A549 (cell line): ENCODE measurements at regions not wholly inside any gene's neighbourhood (a gene's known extent, or its start where the extent isn't known, plus 50 kb on each side); places are given as distances from the start of the nearest gene placed in this dataset.

Experiments
- ATAC-seq, 2 experiments: fragments of 200-7000 bp in 1 of 2; fragments of >200 bp in 1 of 2; cut with Nextera tagmentation in 1 of 2; cut with Tn5 transposase in 1 of 2; 3 replicates each; pipeline versions ENCODE4 v1.8.0 to v1.9.1; 2018 to 2020; ENCODE audit warnings: mild to moderate bottlenecking in 1 of 2, moderate library complexity in 1 of 2
- CTCF ChIA-PET: fragments of 300-600 bp; sonication (Branson Sonifier 250); formaldehyde crosslinking; extraction: SDS; loops from one replicate; lab custom pipeline; 2021; ENCODE audit warnings: antibody characterized with exemption, inconsistent platforms; lab: Yijun Ruan, JAX
- POLR2A ChIA-PET: fragments of 350-600 bp; formaldehyde crosslinking; extraction: SDS; loops from one replicate; lab custom pipeline; 2021; ENCODE audit warnings: antibody characterized with exemption, inconsistent platforms; lab: Yijun Ruan, JAX
- DNase-seq, 2 experiments: peaks; one replicate each; pipeline versions ENCODE4 v3.0.0 to v3.0.0-alpha.2; 2011 to 2016; ENCODE audit warnings: low read depth in 1 of 2, low spot score in 1 of 2
- FAIRE-seq: peaks from 2 replicates; lab custom pipeline; 2011; peaks lifted over from hg19 to GRCh38; lab: Jason Lieb, UNC
- H3K27ac ChIP-seq, 2 experiments: fragments of >200 bp; sonication (Bioruptor Twin); formaldehyde crosslinking; 3 replicates each; pipeline ENCODE4 v1.5.1; 2016 to 2017
- H3K4me1 ChIP-seq: fragments of >200 bp; sonication (Bioruptor Twin); formaldehyde crosslinking; 3 replicates; pipeline ENCODE4 v1.6.1; 2016
- H3K4me2 ChIP-seq: fragments of >200 bp; sonication (Bioruptor Twin); formaldehyde crosslinking; 3 replicates; pipeline ENCODE4 v1.6.1; 2016
- H3K4me3 ChIP-seq: fragments of >200 bp; sonication (Bioruptor Twin); formaldehyde crosslinking; 3 replicates; pipeline ENCODE4 v1.5.1; 2016
- H3K9me3 ChIP-seq: fragments of >200 bp; sonication (Bioruptor Twin); formaldehyde crosslinking; 3 replicates; pipeline ENCODE4 v1.6.1; 2016
- CEBPB ChIP-seq, 2 experiments: fragments of >200 bp in 1 of 2; sonication (Bioruptor Twin) in 1 of 2; formaldehyde crosslinking in 1 of 2; IDR thresholded peaks; 2 replicates each; pipeline ENCODE4 v1.6.1; 2012 to 2016
- CHD2 ChIP-seq: fragments of 150-350 bp; IDR thresholded peaks from 2 replicates; pipeline ENCODE4 v1.6.1; 2014; ENCODE audit warnings: low read length; ENCODE audit not compliant: partially characterized antibody
- CTCF ChIP-seq: fragments of >200 bp; sonication (Bioruptor Twin); formaldehyde crosslinking; IDR thresholded peaks from 3 replicates; pipeline ENCODE4 v1.5.1; 2016
- EHMT2 ChIP-seq: fragments of 200-600 bp; sonication (generic); IDR thresholded peaks from 2 replicates; pipeline ENCODE4 v1.6.1; 2016; ENCODE audit warnings: antibody characterized with exemption, low read depth, mild to moderate bottlenecking, moderate library complexity
- EP300 ChIP-seq, 2 experiments: fragments of >200 bp; sonication (Bioruptor Twin); formaldehyde crosslinking; IDR thresholded peaks; 2 replicates in 1 of 2; 3 replicates in 1 of 2; pipeline ENCODE4 v1.6.1; 2016 to 2017
- ESRRA ChIP-seq: fragments of 150-350 bp; IDR thresholded peaks from 2 replicates; pipeline ENCODE4 v1.6.1; 2014; ENCODE audit warnings: mild to moderate bottlenecking, low read length, borderline replicate concordance
- FOSB ChIP-seq: fragments of 250-450 bp; sonication (Bioruptor Pico); IDR thresholded peaks from 2 replicates; pipeline ENCODE4 v1.5.0; 2020; ENCODE audit warnings: mild to moderate bottlenecking, moderate library complexity
- FOSL2 ChIP-seq, 2 experiments: fragments of 450-650 bp in 1 of 2; fragments of >200 bp in 1 of 2; sonication (Bioruptor Twin) in 1 of 2; formaldehyde crosslinking; IDR thresholded peaks; 2 replicates each; pipeline versions ENCODE4 v1.5.0 to v1.6.1; 2016 to 2020; ENCODE audit warnings: mild to moderate bottlenecking in 1 of 2, moderate library complexity in 1 of 2
- HOXB13 ChIP-seq: fragments of 250-450 bp; sonication (Bioruptor Pico); IDR thresholded peaks from 2 replicates; pipeline ENCODE4 v1.5.0; 2020; ENCODE audit warnings: low read depth, mild to moderate bottlenecking, moderate library complexity
- JUN ChIP-seq, 2 experiments: fragments of >200 bp; sonication (Bioruptor Twin); formaldehyde crosslinking; IDR thresholded peaks; 2 replicates in 1 of 2; 3 replicates in 1 of 2; pipeline ENCODE4 v1.6.1; 2016 to 2017
- MYC ChIP-seq: IDR thresholded peaks from 2 replicates; pipeline ENCODE4 v1.6.1; 2012; ENCODE audit warnings: mild to moderate bottlenecking, inconsistent platforms, low read length, improper control_type of control experiment, borderline replicate concordance
- NFE2L2 ChIP-seq: fragments of 150-350 bp; conservative IDR thresholded peaks from 2 replicates; pipeline ENCODE4 v1.6.1; 2014; ENCODE audit warnings: low read length
- NPAS2 ChIP-seq: fragments of 250-450 bp; sonication (Bioruptor Pico); IDR thresholded peaks from 2 replicates; pipeline ENCODE4 v1.8.0; 2022; ENCODE audit warnings: mild to moderate bottlenecking, moderate library complexity, borderline replicate concordance
- NR3C1 ChIP-seq: fragments of >200 bp; sonication (Bioruptor Twin); formaldehyde crosslinking; IDR thresholded peaks from 3 replicates; pipeline ENCODE4 v1.6.1; 2017
- PHF8 ChIP-seq: fragments of 200-600 bp; sonication (generic); IDR thresholded peaks from 2 replicates; pipeline ENCODE4 v1.6.1; 2016; ENCODE audit warnings: low read depth, mild to moderate bottlenecking, antibody characterized with exemption, moderate library complexity, borderline replicate concordance
- POLR2A ChIP-seq: IDR thresholded peaks from 2 replicates; pipeline ENCODE4 v1.6.1; 2012; ENCODE audit warnings: mild to moderate bottlenecking, low read length
- POLR2AphosphoS2 ChIP-seq: conservative IDR thresholded peaks from 2 replicates; pipeline ENCODE4 v1.6.1; 2012; ENCODE audit warnings: low read length, improper control_type of control experiment, inconsistent platforms
- RFX5 ChIP-seq: fragments of 450-650 bp; IDR thresholded peaks from 2 replicates; pipeline ENCODE4 v1.7.1; 2014; ENCODE audit warnings: antibody characterized with exemption, mild to moderate bottlenecking, moderate library complexity
- SMC3 ChIP-seq: fragments of >200 bp; sonication (Bioruptor Twin); formaldehyde crosslinking; IDR thresholded peaks from 3 replicates; pipeline ENCODE4 v1.6.1; 2018; ENCODE audit warnings: inconsistent platforms
- SREBF2 ChIP-seq: fragments of 450-650 bp; IDR thresholded peaks from 2 replicates; pipeline ENCODE4 v1.6.1; 2014; ENCODE audit warnings: mild to moderate bottlenecking, moderate library complexity
- TFCP2L1 ChIP-seq: fragments of 250-450 bp; sonication (Bioruptor Pico); IDR thresholded peaks from 2 replicates; pipeline ENCODE4 v1.5.0; 2021; ENCODE audit warnings: mild to moderate bottlenecking
- TP53 ChIP-seq: fragments of 250-450 bp; sonication (Bioruptor Pico); IDR thresholded peaks from 2 replicates; pipeline ENCODE4 v1.5.0; 2021; ENCODE audit warnings: mild to moderate bottlenecking, moderate library complexity
- ZFP36 ChIP-seq: fragments of 450-650 bp; IDR thresholded peaks from 2 replicates; pipeline ENCODE4 v1.6.1; 2014; ENCODE audit warnings: borderline replicate concordance; ENCODE audit not compliant: partially characterized antibody
- ZNF302 ChIP-seq: fragments of 250-450 bp; sonication (Bioruptor Pico); IDR thresholded peaks from 2 replicates; pipeline ENCODE4 v1.9.0; 2021; ENCODE audit warnings: inconsistent platforms, mild to moderate bottlenecking, moderate library complexity
- ZSCAN20 ChIP-seq: fragments of 250-450 bp; sonication (Bioruptor Pico); IDR thresholded peaks from 2 replicates; pipeline ENCODE4 v1.8.0; 2022; ENCODE audit warnings: mild to moderate bottlenecking, moderate library complexity
- WGBS: methylation state at CpG from one replicate; pipeline ENCODE4 v1.1.6; 2017; ENCODE audit errors: missing lambda C conversion rate; 5-methylcytosine and 5-hydroxymethylcytosine counted together
- TF ChIP-seq, protein P1 (sequence below): fragments of 450-650 bp; IDR thresholded peaks from 2 replicates; pipeline ENCODE4 v1.6.1; 2014; ENCODE audit warnings: antibody characterized with exemption
- TF ChIP-seq, protein P2 (sequence below): fragments of 200-600 bp; sonication (generic); IDR thresholded peaks from 2 replicates; pipeline ENCODE4 v1.6.1; 2016; ENCODE audit warnings: antibody characterized with exemption, mild to moderate bottlenecking, moderate library complexity

DNA sequence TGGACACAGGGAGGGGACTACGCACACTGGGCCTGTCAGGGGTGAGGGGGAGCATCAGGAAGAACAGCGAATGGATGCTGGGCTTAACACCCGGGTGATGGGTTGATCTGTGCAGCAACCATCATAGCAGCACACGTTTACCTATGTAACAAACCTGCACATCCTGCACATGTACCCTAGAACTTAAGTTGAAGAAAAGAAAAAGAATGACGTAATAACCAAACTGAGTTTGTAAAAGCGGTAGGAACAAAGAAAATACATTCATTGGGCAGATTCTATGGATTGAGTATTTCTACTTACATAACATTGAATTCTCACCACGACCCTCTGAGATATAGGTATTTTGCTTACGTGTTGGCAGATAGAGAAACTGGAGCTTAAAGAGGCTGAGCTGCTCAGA lies 468.4 kb downstream of the TTLL7 start:
- TF ChIP-seq SREBF2 = no peak
- TF ChIP-seq, protein P1, sequence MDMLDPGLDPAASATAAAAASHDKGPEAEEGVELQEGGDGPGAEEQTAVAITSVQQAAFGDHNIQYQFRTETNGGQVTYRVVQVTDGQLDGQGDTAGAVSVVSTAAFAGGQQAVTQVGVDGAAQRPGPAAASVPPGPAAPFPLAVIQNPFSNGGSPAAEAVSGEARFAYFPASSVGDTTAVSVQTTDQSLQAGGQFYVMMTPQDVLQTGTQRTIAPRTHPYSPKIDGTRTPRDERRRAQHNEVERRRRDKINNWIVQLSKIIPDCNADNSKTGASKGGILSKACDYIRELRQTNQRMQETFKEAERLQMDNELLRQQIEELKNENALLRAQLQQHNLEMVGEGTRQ = no peak
- TF ChIP-seq HOXB13 (CRISPR knock-in tag) = no peak
- no peak for TF ChIP-seq CEBPB (IDR thresholded peaks at IDR 0.05)
- no peak for TF ChIP-seq CTCF
- no peak for TF ChIP-seq SMC3
- TF ChIP-seq POLR2A = no peak
- TF ChIP-seq CHD2 = no peak
- no peak for TF ChIP-seq JUN (IDR thresholded peaks at IDR 0.05)
- no peak for TF ChIP-seq FOSL2 (IDR thresholded peaks at IDR 0.05)
- TF ChIP-seq FOSL2 (CRISPR knock-in tag; IDR thresholded peaks at IDR 0.05) = no peak
- TF ChIP-seq NFE2L2 = no peak
- TF ChIP-seq EP300 (IDR thresholded peaks at IDR 0.05) = no peak
- no peak for TF ChIP-seq ZFP36
- TF ChIP-seq MYC = no peak
- TF ChIP-seq EHMT2 = no peak
- no peak for TF ChIP-seq FOSB (CRISPR knock-in tag)
- no peak for TF ChIP-seq NPAS2 (CRISPR knock-in tag)
- FAIRE-seq (no peak), ATAC-seq (no peak), DNase-seq (no peak)
- POLR2A ChIA-PET = no interaction called here
- Histone ChIP-seq H3K27ac (no peak overlapping the region), H3K9me3 (no peaks in the 10 kb centered on the region), H3K4me3 (no peak overlapping the region), H3K4me2 (no peak overlapping the region), H3K4me1 (no peaks in the 10 kb centered on the region)
- WGBS = 12% methylated on average over 8 of the region's 8 CpGs
- CTCF ChIA-PET = no interaction called here

DNA sequence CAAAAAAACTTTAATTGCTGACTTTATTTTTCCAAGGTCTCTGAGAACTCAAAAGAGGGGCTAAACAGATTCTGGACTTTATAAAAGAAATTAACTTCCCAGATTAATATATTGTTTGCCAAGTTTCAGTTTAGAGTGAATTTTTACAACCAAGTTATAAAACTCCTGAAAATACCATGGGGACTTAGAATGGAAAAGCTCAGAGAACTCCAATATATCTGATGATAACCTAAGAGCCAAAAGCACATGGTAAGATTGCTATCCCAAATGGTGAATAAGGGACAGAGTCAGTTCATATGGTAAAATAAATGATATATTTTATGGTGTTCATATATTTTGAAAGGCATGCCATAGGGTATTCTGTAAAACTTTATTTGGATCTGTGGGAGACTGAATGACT lies 470.9 kb downstream of the TTLL7 start:
- Histone ChIP-seq H3K27ac (no peak overlapping the region), H3K4me3 (no peak overlapping the region)
- DNase-seq = no peak
- POLR2A ChIA-PET = no interaction called here
- TF ChIP-seq NR3C1 (no peak), RFX5 (no peak), ZSCAN20 (CRISPR knock-in tag) (no peak), ZNF302 (no peak), TFCP2L1 (CRISPR knock-in tag) (no peak), TP53 (no peak), PHF8 (no peak), ESRRA (no peak), EHMT2 (no peak), POLR2AphosphoS2 (no peak), EP300 (IDR thresholded peaks at IDR 0.05) (no peak)
- TF ChIP-seq, protein P2, sequence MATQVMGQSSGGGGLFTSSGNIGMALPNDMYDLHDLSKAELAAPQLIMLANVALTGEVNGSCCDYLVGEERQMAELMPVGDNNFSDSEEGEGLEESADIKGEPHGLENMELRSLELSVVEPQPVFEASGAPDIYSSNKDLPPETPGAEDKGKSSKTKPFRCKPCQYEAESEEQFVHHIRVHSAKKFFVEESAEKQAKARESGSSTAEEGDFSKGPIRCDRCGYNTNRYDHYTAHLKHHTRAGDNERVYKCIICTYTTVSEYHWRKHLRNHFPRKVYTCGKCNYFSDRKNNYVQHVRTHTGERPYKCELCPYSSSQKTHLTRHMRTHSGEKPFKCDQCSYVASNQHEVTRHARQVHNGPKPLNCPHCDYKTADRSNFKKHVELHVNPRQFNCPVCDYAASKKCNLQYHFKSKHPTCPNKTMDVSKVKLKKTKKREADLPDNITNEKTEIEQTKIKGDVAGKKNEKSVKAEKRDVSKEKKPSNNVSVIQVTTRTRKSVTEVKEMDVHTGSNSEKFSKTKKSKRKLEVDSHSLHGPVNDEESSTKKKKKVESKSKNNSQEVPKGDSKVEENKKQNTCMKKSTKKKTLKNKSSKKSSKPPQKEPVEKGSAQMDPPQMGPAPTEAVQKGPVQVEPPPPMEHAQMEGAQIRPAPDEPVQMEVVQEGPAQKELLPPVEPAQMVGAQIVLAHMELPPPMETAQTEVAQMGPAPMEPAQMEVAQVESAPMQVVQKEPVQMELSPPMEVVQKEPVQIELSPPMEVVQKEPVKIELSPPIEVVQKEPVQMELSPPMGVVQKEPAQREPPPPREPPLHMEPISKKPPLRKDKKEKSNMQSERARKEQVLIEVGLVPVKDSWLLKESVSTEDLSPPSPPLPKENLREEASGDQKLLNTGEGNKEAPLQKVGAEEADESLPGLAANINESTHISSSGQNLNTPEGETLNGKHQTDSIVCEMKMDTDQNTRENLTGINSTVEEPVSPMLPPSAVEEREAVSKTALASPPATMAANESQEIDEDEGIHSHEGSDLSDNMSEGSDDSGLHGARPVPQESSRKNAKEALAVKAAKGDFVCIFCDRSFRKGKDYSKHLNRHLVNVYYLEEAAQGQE = no peak
- TF ChIP-seq, all 56 proteins: peak for 0
- Histone ChIP-seq H3K4me1 (no peaks in the 10 kb centered on the region), H3K4me2 (no peak overlapping the region), H3K9me3 (no peaks in the 10 kb centered on the region)
- CTCF ChIA-PET = no interaction called here
- ATAC-seq (no peak), FAIRE-seq (no peak)
